CD4-positive, alpha-beta T cell treated with Interleukin-2 at 100 ng/mL for 4 hours (primary cell): ENCODE measurements at regions not wholly inside any gene's neighbourhood (a gene's known extent, or its start where the extent isn't known, plus 50 kb on each side); places are given as distances from the start of the nearest gene placed in this dataset.
"Not testable (repeated sequence)": the region's sequence is repeated elsewhere in the genome, so short reads cannot be mapped to it uniquely, and the experiment has no call there.

Source experiments
- DNase-seq: peaks from one replicate; pipeline ENCODE4 v3.0.0-alpha.2; 2020; ENCODE audit warnings: low spot score

- no peak for DNase-seq
These were observed 180.0 kb upstream of the ANK3 start for GRCh38 chr10:60569681-60570080.

GRCh38 chr10:60566096-60566495 is 176.4 kb upstream of the ANK3 start:
- no peak for DNase-seq

GRCh38 chr10:60565492-60565891 is 175.8 kb upstream of the ANK3 start:
- DNase-seq, result no peak

- no peak for DNase-seq
These were observed 174.8 kb upstream of the ANK3 start for GRCh38 chr10:60564475-60564874.

- DNase-seq, result no peak
These were observed 170.8 kb upstream of the ANK3 start for GRCh38 chr10:60560451-60560850.

- DNase-seq, result no peak
These were observed 166.0 kb upstream of the ANK3 start for GRCh38 chr10:60555700-60556099.

- DNase-seq, result peak; percentile 22
These were observed 160.0 kb upstream of the ANK3 start for GRCh38 chr10:60549686-60550085.

- DNase-seq, result no peak
These were observed 153.0 kb upstream of the ANK3 start for GRCh38 chr10:60542657-60543056.

GRCh38 chr10:60541451-60541850 is 151.8 kb upstream of the ANK3 start:
- no peak for DNase-seq

- DNase-seq, result peak; percentile 2
These were observed 148.0 kb upstream of the ANK3 start for GRCh38 chr10:60537697-60538096.

GRCh38 chr10:60536529-60537114 is 146.9 kb upstream of the ANK3 start:
- peak; percentile 37 for DNase-seq

- no peak for DNase-seq
These were observed 145.8 kb upstream of the ANK3 start for GRCh38 chr10:60535427-60535826.

- no peak for DNase-seq
These were observed 145.2 kb upstream of the ANK3 start for GRCh38 chr10:60534761-60535389.

- DNase-seq, result no peak
These were observed 143.2 kb upstream of the ANK3 start for GRCh38 chr10:60532696-60533468.

GRCh38 chr10:60531006-60531405 is 141.3 kb upstream of the ANK3 start:
- no peak for DNase-seq

- no peak for DNase-seq
These were observed 138.0 kb upstream of the ANK3 start for GRCh38 chr10:60527676-60528075.

- no peak for DNase-seq
These were observed 136.3 kb upstream of the ANK3 start for GRCh38 chr10:60525716-60526585.

GRCh38 chr10:60524541-60524940 is 134.9 kb upstream of the ANK3 start:
- DNase-seq, result no peak

GRCh38 chr10:60523371-60523770 is 133.7 kb upstream of the ANK3 start:
- not testable (repeated sequence) for DNase-seq

GRCh38 chr10:60522617-60523016 is 132.9 kb upstream of the ANK3 start:
- no peak for DNase-seq

- DNase-seq, result no peak
These were observed 132.3 kb upstream of the ANK3 start for GRCh38 chr10:60521974-60522405.

GRCh38 chr10:60518745-60519144 is 129.1 kb upstream of the ANK3 start:
- no peak for DNase-seq
